Mesothelial cell of epicardium (in vitro differentiated cells): ENCODE measurements at regions not wholly inside any gene's neighbourhood (a gene's known extent, or its start where the extent isn't known, plus 50 kb on each side); places are given as distances from the start of the nearest gene placed in this dataset.

Source experiments
- DNase-seq, 2 experiments: peaks; one replicate each; pipeline ENCODE4 v3.0.0; 2021; ENCODE audit warnings: low spot score in 2 of 2; ENCODE audit not compliant: unreplicated experiment in 2 of 2
- H3K27ac Mint-ChIP-seq: 2 replicates; pipeline ENCODE4 v1.8.0; 2021; ENCODE audit warnings: mixed read lengths
- H3K27me3 Mint-ChIP-seq: 2 replicates; pipeline ENCODE4 v1.8.0; 2021; ENCODE audit warnings: low read depth, mixed read lengths
- H3K36me3 Mint-ChIP-seq: 2 replicates; pipeline ENCODE4 v1.8.0; 2021; ENCODE audit warnings: mixed read lengths
- H3K4me1 Mint-ChIP-seq: 2 replicates; pipeline ENCODE4 v1.8.0; 2021; ENCODE audit warnings: mixed read lengths
- H3K4me3 Mint-ChIP-seq: 2 replicates; pipeline ENCODE4 v1.8.0; 2021; ENCODE audit warnings: mild to moderate bottlenecking, moderate library complexity, mixed read lengths
- H3K9me3 Mint-ChIP-seq: 2 replicates; pipeline ENCODE4 v1.8.0; 2021; ENCODE audit warnings: mixed read lengths
- CTCF ChIP-seq: fragments of 200-600 bp; sonication (generic); IDR thresholded peaks from one replicate; pipeline ENCODE4 v1.5.0; 2021; ENCODE audit warnings: antibody characterized with exemption; ENCODE audit not compliant: unreplicated experiment

- TF ChIP-seq CTCF, result no peak
Observed at GRCh38 chr4:123866796-123867195, 470.2 kb downstream of the SPRY1 start.

GRCh38 chr4:123867910-123868587 lies 471.5 kb downstream of the SPRY1 start:
- H3K4me3 Mint-ChIP-seq, result no peak overlapping the region
- peaks cover 34% of the 10 kb centered on the region for H3K4me1 Mint-ChIP-seq
- H3K9me3 Mint-ChIP-seq, result peaks cover 5% of the 10 kb centered on the region
- TF ChIP-seq CTCF, result no peak
- H3K36me3 Mint-ChIP-seq, result no peaks in the 10 kb centered on the region
- H3K27ac Mint-ChIP-seq, result no peak overlapping the region
- no peaks in the 10 kb centered on the region for H3K27me3 Mint-ChIP-seq
- no peak for DNase-seq

More at GRCh38 chr4:123866796-123867195, 470.2 kb downstream of the SPRY1 start:
- Mint-ChIP-seq H3K36me3 (no peaks in the 10 kb centered on the region), H3K27ac (peak overlapping the region; percentile 3), H3K4me1 (peaks cover 24% of the 10 kb centered on the region), H3K27me3 (no peaks in the 10 kb centered on the region), H3K9me3 (peaks cover 5% of the 10 kb centered on the region), H3K4me3 (no peak overlapping the region)
- no peak for DNase-seq

GRCh38 chr4:123869286-123870215 lies 473.0 kb downstream of the SPRY1 start:
- Mint-ChIP-seq H3K36me3 (no peaks in the 10 kb centered on the region), H3K27ac (peak overlapping the region; percentile 73), H3K4me1 (peaks cover 46% of the 10 kb centered on the region), H3K27me3 (no peaks in the 10 kb centered on the region), H3K4me3 (no peak overlapping the region), H3K9me3 (peaks cover 5% of the 10 kb centered on the region)
- DNase-seq, result no peak
- no peak for TF ChIP-seq CTCF

- DNase-seq, result no peak
- TF ChIP-seq CTCF, result no peak
- H3K27ac Mint-ChIP-seq, result peak overlapping the region; percentile 92
- no peaks in the 10 kb centered on the region for H3K36me3 Mint-ChIP-seq
- H3K27me3 Mint-ChIP-seq, result no peaks in the 10 kb centered on the region
- peaks cover 52% of the 10 kb centered on the region for H3K4me1 Mint-ChIP-seq
- peaks cover 5% of the 10 kb centered on the region for H3K9me3 Mint-ChIP-seq
- no peak overlapping the region for H3K4me3 Mint-ChIP-seq
Observed at GRCh38 chr4:123870216-123870876, 473.8 kb downstream of the SPRY1 start.

GRCh38 chr4:123871341-123871740 lies 474.7 kb downstream of the SPRY1 start:
- H3K27ac Mint-ChIP-seq, result peak overlapping the region; percentile 39
- no peak overlapping the region for H3K4me3 Mint-ChIP-seq
- peaks cover 5% of the 10 kb centered on the region for H3K9me3 Mint-ChIP-seq
- no peaks in the 10 kb centered on the region for H3K36me3 Mint-ChIP-seq
- no peak for TF ChIP-seq CTCF
- H3K4me1 Mint-ChIP-seq, result peaks cover 53% of the 10 kb centered on the region
- DNase-seq, result no peak
- H3K27me3 Mint-ChIP-seq, result no peaks in the 10 kb centered on the region
